Pancreas (tissue), 10 donors: ENCODE measurements at regions not wholly inside any gene's neighbourhood (a gene's known extent, or its start where the extent isn't known, plus 50 kb on each side); places are given as distances from the start of the nearest gene placed in this dataset.
A peak's percentile ranks its signal among the peaks of the same experiment; 100 is the strongest.

Source experiments
- ATAC-seq, 4 donors: fragments of 200-7000 bp; cut with Tn5 transposase; one replicate each; pipeline versions ENCODE4 v1.8.0 to v1.9.1; 2020; ENCODE audit warnings: mild to moderate bottlenecking in 4 of 4, moderate library complexity in 4 of 4
- DNase-seq, 6 donors: peaks; one replicate each; pipeline ENCODE4 v3.0.0-alpha.2; 2020
- FAIRE-seq: peaks from 2 replicates; lab custom pipeline; 2012; peaks lifted over from hg19 to GRCh38; lab: Jason Lieb, UNC
- H3K27ac ChIP-seq, 4 donors: fragments of 200-600 bp; sonication (generic); 1 replicate in 3 of 4; 2 replicates in 1 of 4; pipeline versions ENCODE4 v1.5.0 to v1.8.0; 2020
- H3K27me3 ChIP-seq, 4 donors: fragments of 200-600 bp; one replicate each; pipeline ENCODE4 v1.8.0; 2021
- H3K36me3 ChIP-seq, 3 donors: fragments of 200-600 bp; sonication (generic) in 1 of 3; one replicate each; pipeline versions ENCODE4 v1.5.0 to v1.8.0; 2020 to 2021
- H3K4me1 ChIP-seq, 3 donors: fragments of 200-600 bp; one replicate each; pipeline ENCODE4 v1.8.0; 2021
- H3K4me3 ChIP-seq, 4 donors: fragments of 200-600 bp; sonication (generic) in 2 of 4; one replicate each; pipeline versions ENCODE4 v1.5.0 to v1.8.0; 2020 to 2021
- H3K9me3 ChIP-seq, 4 donors: fragments of 200-600 bp; one replicate each; pipeline ENCODE4 v1.8.0; 2021
- CTCF ChIP-seq, 4 donors: fragments of 200-600 bp; sonication (generic) in 3 of 4; IDR thresholded peaks; one replicate each; pipeline versions ENCODE4 v1.5.0 to v1.8.0; 2021; ENCODE audit warnings: antibody characterized with exemption in 4 of 4
- WGBS, 2 donors: extraction: QIAGEN DNeasy Blood & Tissue Kit; methylation state at CpG; one replicate each; pipeline ENCODE4 v1.1.7; 2013; 5-methylcytosine and 5-hydroxymethylcytosine counted together
- intact Hi-C, 3 donors: fragments of 100-400 bp; cut with DNase I; formaldehyde crosslinking; loops; one replicate each; pipeline versions ENCODE4 v1.11.1 to v1.14.2; 2022
- donor health status: healthy with polysubstance abuse.
- donor health status: DM: no; HTN: no; CAD: no; lungs with moderate emphysema.
- donor health status: DM: no; HTN: no; CAD: no.
- donor health status: control.
- donor health status: control.
- donor health status: Bipolar disorder and iron deficiency.
- donor health status: DM: yes; HTN: yes; CAD: no.
- donor health status: DM: no; HTN: no; CAD: no.
- donor health status: DM: no; HTN: no; CAD: no.
- donor health status: DM: yes; HTN: yes; CAD: no.

- no peak for DNase-seq
- Histone ChIP-seq H3K27ac (no peak overlapping the region), H3K36me3 (no peaks in the 10 kb centered on the region), H3K4me3 (no peak overlapping the region), H3K9me3 (no peaks in the 10 kb centered on the region), H3K4me1 (no peaks in the 10 kb centered on the region), H3K27me3 (no peaks in the 10 kb centered on the region)
- intact Hi-C loops: no loop called here
- WGBS, 2 donors: 55 to 60% methylated on average over 1 of the region's 1 CpG
- no peak for ATAC-seq
- TF ChIP-seq CTCF (IDR thresholded peaks at IDR 0.05): no peak
- FAIRE-seq: no peak
These were observed 86.9 kb downstream of the DACT1 start for GRCh38 chr14:58724702-58725101.

- FAIRE-seq (no peak), ATAC-seq (no peak), DNase-seq (no peak)
- Histone ChIP-seq H3K4me3 (no peak overlapping the region), H3K4me1 (no peaks in the 10 kb centered on the region), H3K27me3 (no peaks in the 10 kb centered on the region), H3K36me3 (no peaks in the 10 kb centered on the region), H3K27ac (no peak overlapping the region), H3K9me3 (no peaks in the 10 kb centered on the region)
- no peak for TF ChIP-seq CTCF (IDR thresholded peaks at IDR 0.05)
- intact Hi-C loops: no loop called here
These were observed 87.5 kb downstream of the DACT1 start for GRCh38 chr14:58725226-58725625.

GRCh38 chr14:58725871-58726270, 88.1 kb downstream of the DACT1 start:
- intact Hi-C loops: no loop called here
- DNase-seq: no peak
- H3K36me3 ChIP-seq: no peaks in the 10 kb centered on the region
- no peaks in the 10 kb centered on the region for H3K27me3 ChIP-seq
- no peaks in the 10 kb centered on the region for H3K9me3 ChIP-seq
- no peak for ATAC-seq
- no peak for FAIRE-seq
- WGBS, 2 donors: 13 to 16% methylated on average over 2 of the region's 2 CpGs
- H3K27ac ChIP-seq: no peak overlapping the region
- no peak overlapping the region for H3K4me3 ChIP-seq
- no peak for TF ChIP-seq CTCF (IDR thresholded peaks at IDR 0.05)
- no peaks in the 10 kb centered on the region for H3K4me1 ChIP-seq

- H3K27ac ChIP-seq: no peak overlapping the region
- TF ChIP-seq CTCF (IDR thresholded peaks at IDR 0.05): no peak
- no peaks in the 10 kb centered on the region for H3K4me1 ChIP-seq
- H3K4me3 ChIP-seq: no peak overlapping the region
- peak in 1 of 4 donors; percentile 17 for ATAC-seq
- no peak for DNase-seq
- WGBS, 2 donors: 42 to 56% methylated on average over 5 of the region's 5 CpGs
- no peaks in the 10 kb centered on the region for H3K9me3 ChIP-seq
- no peak for FAIRE-seq
- no peaks in the 10 kb centered on the region for H3K36me3 ChIP-seq
- no peaks in the 10 kb centered on the region for H3K27me3 ChIP-seq
- intact Hi-C loops: no loop called here
These were observed 93.2 kb downstream of the DACT1 start for GRCh38 chr14:58730792-58731464.

- H3K9me3 ChIP-seq: no peaks in the 10 kb centered on the region
- intact Hi-C loops: no loop called here
- H3K36me3 ChIP-seq: no peaks in the 10 kb centered on the region
- ATAC-seq (peak in 2 of 4 donors; percentile 59 to 60), DNase-seq (no peak), FAIRE-seq (no peak)
- TF ChIP-seq CTCF (IDR thresholded peaks at IDR 0.05): no peak
- H3K27me3 ChIP-seq: no peaks in the 10 kb centered on the region
- no peak overlapping the region for H3K27ac ChIP-seq
- 77 to 80% methylated on average over 2 of the region's 2 CpGs for WGBS, 2 donors
- H3K4me1 ChIP-seq: no peaks in the 10 kb centered on the region
- no peak overlapping the region for H3K4me3 ChIP-seq
These were observed 93.9 kb downstream of the DACT1 start for GRCh38 chr14:58731465-58732293.
